Brain microvascular endothelial cell (primary cell): ENCODE measurements at regions not wholly inside any gene's neighbourhood (a gene's known extent, or its start where the extent isn't known, plus 50 kb on each side); places are given as distances from the start of the nearest gene placed in this dataset.
A peak's percentile ranks its signal among the peaks of the same experiment; 100 is the strongest.

Source experiments
- DNase-seq: peaks from one replicate; pipeline ENCODE4 v3.0.0-alpha.2; 2020
- H3K27ac ChIP-seq: fragments of 250-450 bp; sonication (Bioruptor Pico); 2 replicates; pipeline ENCODE4 v1.5.1; 2020; ENCODE audit warnings: mild to moderate bottlenecking, moderate library complexity
- H3K27me3 ChIP-seq: fragments of 250-450 bp; sonication (Bioruptor Pico); replicated peaks from 2 replicates; pipeline ENCODE4 v1.5.1; 2020; ENCODE audit warnings: mild to moderate bottlenecking
- H3K36me3 ChIP-seq: fragments of 250-450 bp; sonication (Bioruptor Pico); replicated peaks from 2 replicates; pipeline ENCODE4 v1.5.1; 2020; ENCODE audit warnings: mild to moderate bottlenecking
- H3K4me3 ChIP-seq: 2 replicates; pipeline ENCODE4 v1.5.1; 2011; ENCODE audit warnings: low read depth, mild to moderate bottlenecking, control low read depth, low read length, moderate library complexity
- CTCF ChIP-seq: IDR thresholded peaks from 2 replicates; pipeline ENCODE4 v1.5.1; 2011; ENCODE audit warnings: low read depth, mild to moderate bottlenecking, moderate library complexity, low read length, control low read depth, inconsistent platforms; ENCODE audit errors: missing control alignments
- in situ Hi-C: cut with HindIII; loops from 2 replicates; pipeline ENCODE4 v1.10.0; 2017; ENCODE audit warnings: low sequenced_read_pairs, low pct_ligation_motif_present

- no peak for DNase-seq
- TF ChIP-seq CTCF: no peak
- no peaks in the 10 kb centered on the region for H3K27me3 ChIP-seq
- H3K27ac ChIP-seq: no peak overlapping the region
- in situ Hi-C loops: no loop called here
- H3K36me3 ChIP-seq: no peaks in the 10 kb centered on the region
- H3K4me3 ChIP-seq: no peak overlapping the region
These were observed 692.8 kb upstream of the ZNF608 start for GRCh38 chr5:125439243-125439642.

- Histone ChIP-seq H3K27me3 (no peaks in the 10 kb centered on the region), H3K36me3 (no peaks in the 10 kb centered on the region), H3K4me3 (no peak overlapping the region), H3K27ac (no peak overlapping the region)
- DNase-seq: no peak
- no peak for TF ChIP-seq CTCF
- in situ Hi-C loops: no loop called here
These were observed 694.5 kb upstream of the ZNF608 start for GRCh38 chr5:125440905-125441304.

- H3K36me3 ChIP-seq: no peaks in the 10 kb centered on the region
- in situ Hi-C loops: no loop called here
- TF ChIP-seq CTCF: no peak
- no peak overlapping the region for H3K27ac ChIP-seq
- no peaks in the 10 kb centered on the region for H3K27me3 ChIP-seq
- DNase-seq: peak; percentile 77
- H3K4me3 ChIP-seq: no peak overlapping the region
These were observed 700.5 kb upstream of the ZNF608 start for GRCh38 chr5:125446986-125447385.

GRCh38 chr5:125450771-125451170 lies 704.3 kb upstream of the ZNF608 start:
- H3K27me3 ChIP-seq: no peaks in the 10 kb centered on the region
- no peak overlapping the region for H3K27ac ChIP-seq
- H3K4me3 ChIP-seq: no peak overlapping the region
- DNase-seq: no peak
- in situ Hi-C loops: no loop called here
- no peak for TF ChIP-seq CTCF
- no peaks in the 10 kb centered on the region for H3K36me3 ChIP-seq

GRCh38 chr5:125451622-125452021 lies 705.2 kb upstream of the ZNF608 start:
- H3K36me3 ChIP-seq: no peaks in the 10 kb centered on the region
- no peak overlapping the region for H3K4me3 ChIP-seq
- no peak for TF ChIP-seq CTCF
- H3K27ac ChIP-seq: no peak overlapping the region
- H3K27me3 ChIP-seq: no peaks in the 10 kb centered on the region
- in situ Hi-C loops: no loop called here
- no peak for DNase-seq

- Histone ChIP-seq H3K36me3 (no peaks in the 10 kb centered on the region), H3K4me3 (no peak overlapping the region), H3K27me3 (no peaks in the 10 kb centered on the region), H3K27ac (no peak overlapping the region)
- no peak for TF ChIP-seq CTCF
- in situ Hi-C loops: no loop called here
- no peak for DNase-seq
These were observed 706.6 kb upstream of the ZNF608 start for GRCh38 chr5:125452991-125453390.
